ENCODE measurements at regions not wholly inside any gene's neighbourhood (a gene's known extent, or its start where the extent isn't known, plus 50 kb on each side); places are given as distances from the start of the nearest gene placed in this dataset.

DNA sequence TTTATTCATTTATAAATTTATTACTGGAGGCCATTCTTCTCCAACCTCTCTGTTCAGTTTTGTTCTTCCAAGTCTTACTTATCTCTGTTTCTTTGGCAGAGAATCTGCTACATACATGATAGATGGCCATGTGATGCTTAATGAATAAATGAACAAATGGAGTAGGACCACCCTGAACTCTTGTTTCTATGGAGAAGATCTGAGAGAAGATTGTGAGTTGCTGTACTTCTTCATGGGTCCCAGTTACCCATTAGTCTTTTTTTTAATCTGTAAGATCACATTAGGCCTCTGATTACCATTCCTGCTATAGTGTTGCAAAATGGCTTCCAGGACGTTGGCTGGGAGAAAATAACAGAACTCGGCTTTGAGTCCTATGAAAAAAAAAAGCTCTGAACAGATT lies 191.9 kb upstream of the SYNPR start:
- Histone ChIP-seq H3K23ac (ENCODE audit: insufficient read length) (no peak overlapping the region), H3K23me2 (ENCODE audit: low read depth, low read length) (no peaks in the 10 kb centered on the region), H4K91ac (replicated peaks; ENCODE audit: insufficient read length, low read length) (no peak overlapping the region), H3K79me2 (ENCODE audit: control insufficient read depth in 1 of 2, insufficient read depth in 2 of 2, low read length in 2 of 2) (no peaks in the 10 kb centered on the region), H3K56ac (replicated peaks; ENCODE audit: insufficient read length, low read depth, low read length) (no peak overlapping the region), H2BK12ac (ENCODE audit: low read depth, low read length) (no peak overlapping the region), H2AFZ (ENCODE audit: low read length) (no peak overlapping the region), H3K9me3 (ENCODE audit: insufficient read depth in 2 of 2, low read depth in 1 of 2, low read length in 1 of 2) (no peaks in the 10 kb centered on the region), H2BK5ac (ENCODE audit: low read depth, low read length) (no peak overlapping the region), H3K4me2 (ENCODE audit: insufficient read depth in 1 of 2, low read depth in 2 of 2, low read length in 2 of 2) (no peak overlapping the region), H2BK20ac (ENCODE audit: low read length) (no peak overlapping the region), H3K4ac (replicated peaks; ENCODE audit: insufficient read length, low read depth, low read length) (no peak overlapping the region), H3K14ac (ENCODE audit: insufficient read length) (no peak overlapping the region), H3K18ac (ENCODE audit: extremely low read depth, low read length) (no peak overlapping the region), H3K9ac (replicated peaks in 1 of 4; ENCODE audit: extremely low read depth in 1 of 4, low read depth in 3 of 4, low read length in 3 of 4) (no peak overlapping the region), H3K4me3 (ENCODE audit: extremely low read depth in 1 of 4, insufficient read depth in 2 of 4, low read depth in 3 of 4, low read length in 4 of 4) (no peak overlapping the region), H3K27ac (ENCODE audit: low read depth, low read length) (no peak overlapping the region), H2AK5ac (ENCODE audit: low read depth, low read length) (no peak overlapping the region), H3K79me1 (ENCODE audit: low read depth, low read length) (no peaks in the 10 kb centered on the region), H4K20me1 (replicated peaks in 1 of 2; ENCODE audit: control insufficient read depth in 1 of 2, insufficient read depth in 2 of 2, low read length in 2 of 2) (no peaks in the 10 kb centered on the region), H2BK120ac (replicated peaks; ENCODE audit: low read depth, low read length) (no peak overlapping the region), H3K36me3 (ENCODE audit: control insufficient read depth in 2 of 4, insufficient read depth in 4 of 4, low read length in 3 of 4) (peaks cover 0 to 3% (median 0%) of the 10 kb centered on the region in 4 experiments; a peak in 1 of 8 replicates), H2BK15ac (ENCODE audit: low read length) (no peak overlapping the region), H3K4me1 (replicated peaks in 1 of 4; ENCODE audit: control insufficient read depth in 3 of 4, insufficient read depth in 4 of 4, low read length in 3 of 4) (peaks cover 0 to 5% (median 0%) of the 10 kb centered on the region in 4 experiments; a peak in 2 of 7 replicates), H4K5ac (ENCODE audit: insufficient read length, low read depth, low read length) (no peak overlapping the region), H4K8ac (ENCODE audit: extremely low read depth, insufficient read depth, low read length) (no peak overlapping the region), H3K27me3 (replicated peaks in 1 of 4; ENCODE audit: control insufficient read depth in 3 of 4, extremely low read depth in 1 of 4, insufficient read depth in 3 of 4, low read length in 3 of 4) (no peaks in the 10 kb centered on the region)
- no peak for TF ChIP-seq SIRT6 (IDR thresholded peaks at IDR 0.05; ENCODE audit: low read length)
- TF ChIP-seq, protein P1, sequence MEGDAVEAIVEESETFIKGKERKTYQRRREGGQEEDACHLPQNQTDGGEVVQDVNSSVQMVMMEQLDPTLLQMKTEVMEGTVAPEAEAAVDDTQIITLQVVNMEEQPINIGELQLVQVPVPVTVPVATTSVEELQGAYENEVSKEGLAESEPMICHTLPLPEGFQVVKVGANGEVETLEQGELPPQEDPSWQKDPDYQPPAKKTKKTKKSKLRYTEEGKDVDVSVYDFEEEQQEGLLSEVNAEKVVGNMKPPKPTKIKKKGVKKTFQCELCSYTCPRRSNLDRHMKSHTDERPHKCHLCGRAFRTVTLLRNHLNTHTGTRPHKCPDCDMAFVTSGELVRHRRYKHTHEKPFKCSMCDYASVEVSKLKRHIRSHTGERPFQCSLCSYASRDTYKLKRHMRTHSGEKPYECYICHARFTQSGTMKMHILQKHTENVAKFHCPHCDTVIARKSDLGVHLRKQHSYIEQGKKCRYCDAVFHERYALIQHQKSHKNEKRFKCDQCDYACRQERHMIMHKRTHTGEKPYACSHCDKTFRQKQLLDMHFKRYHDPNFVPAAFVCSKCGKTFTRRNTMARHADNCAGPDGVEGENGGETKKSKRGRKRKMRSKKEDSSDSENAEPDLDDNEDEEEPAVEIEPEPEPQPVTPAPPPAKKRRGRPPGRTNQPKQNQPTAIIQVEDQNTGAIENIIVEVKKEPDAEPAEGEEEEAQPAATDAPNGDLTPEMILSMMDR (IDR thresholded peaks at IDR 0.05; ENCODE audit: control extremely low read depth in 1 of 3, insufficient read depth in 1 of 3, low read depth in 1 of 3, low read length in 3 of 3) = no peak
- TF ChIP-seq KDM5A (IDR thresholded peaks at IDR 0.05; ENCODE audit: low read length) = no peak
- TF ChIP-seq SP4 (IDR thresholded peaks at IDR 0.05; ENCODE audit: low read length) = no peak
- TF ChIP-seq TEAD4 (IDR thresholded peaks at IDR 0.05; ENCODE audit: low read depth, low read length) = no peak
- no peak for TF ChIP-seq POLR2A (IDR thresholded peaks at IDR 0.05; ENCODE audit: control extremely low read depth in 1 of 2, low read depth in 2 of 2, low read length in 2 of 2)
- TF ChIP-seq CHD1 (IDR thresholded peaks at IDR 0.05; ENCODE audit: low read depth, low read length) = no peak
- no peak for TF ChIP-seq EZH2 (IDR thresholded peaks at IDR 0.05; ENCODE audit: low read depth, low read length, severe bottlenecking)
- TF ChIP-seq SIN3A (conservative IDR thresholded peaks at IDR 0.05 in 1 of 2, IDR thresholded peaks at IDR 0.05 in 1 of 2; ENCODE audit: low read depth in 1 of 2, low read length in 2 of 2) = no peak
- no peak for TF ChIP-seq SAP30 (IDR thresholded peaks at IDR 0.05; ENCODE audit: insufficient read depth, insufficient replicate concordance, low read length)
- no peak for TF ChIP-seq FOSL1 (IDR thresholded peaks at IDR 0.05; ENCODE audit: insufficient read depth, low read depth, low read length)
- TF ChIP-seq GTF2F1 (IDR thresholded peaks at IDR 0.05; ENCODE audit: borderline replicate concordance, low read depth, low read length) = no peak
- TF ChIP-seq EGR1 (IDR thresholded peaks at IDR 0.05; ENCODE audit: borderline replicate concordance, low read depth, low read length) = no peak
- FAIRE-seq = no peak
- WGBS, 2 experiments (ENCODE audit: extremely low coverage in 1 of 2, insufficient coverage in 1 of 2, insufficient read length in 1 of 2, insufficient replicate concordance in 2 of 2, low coverage in 1 of 2, low lambda C conversion rate in 2 of 2, missing lambda C conversion rate in 1 of 2) = 93% methylated on average over 2 of the region's 2 CpGs; no CpG with 5 or more reads in 1 of the 2 experiments
- CTCF ChIA-PET (ENCODE audit: partially characterized antibody) = no interaction called here
- POLR2A ChIA-PET (ENCODE audit: partially characterized antibody) = no interaction called here
- no peak for DNase-seq (ENCODE audit: low read depth in 1 of 2, low spot score in 2 of 2)
